ENCODE measurements at regions not wholly inside any gene's neighbourhood (a gene's known extent, or its start where the extent isn't known, plus 50 kb on each side); places are given as distances from the start of the nearest gene placed in this dataset.

DNA sequence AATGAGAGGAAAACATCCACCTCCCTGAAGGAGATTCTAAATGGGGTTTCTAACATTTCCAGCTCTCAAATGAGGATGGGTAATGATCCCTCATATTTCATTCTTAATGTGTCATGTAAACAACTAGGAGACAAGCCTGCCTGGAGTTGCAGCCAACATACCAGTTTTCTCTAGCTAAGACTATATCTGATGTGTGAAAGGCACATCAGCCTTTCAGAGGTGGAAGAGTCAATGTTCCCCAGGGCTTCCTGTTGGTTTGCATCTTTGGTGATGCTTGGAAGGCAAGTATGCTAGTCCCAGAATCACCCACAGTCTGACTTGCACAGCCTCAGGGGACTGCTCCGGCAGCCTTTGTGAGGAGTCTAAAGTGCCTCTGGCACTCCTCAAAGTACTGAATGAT lies 921.2 kb downstream of the SQOR start:
- no peaks in the 10 kb centered on the region for H3K4me1 ChIP-seq (ENCODE audit: control insufficient read depth, insufficient read depth, low read length)
- no peak for DNase-seq (ENCODE audit: low read depth)
- no peak overlapping the region for H3K9ac ChIP-seq (ENCODE audit: low read length)

DNA sequence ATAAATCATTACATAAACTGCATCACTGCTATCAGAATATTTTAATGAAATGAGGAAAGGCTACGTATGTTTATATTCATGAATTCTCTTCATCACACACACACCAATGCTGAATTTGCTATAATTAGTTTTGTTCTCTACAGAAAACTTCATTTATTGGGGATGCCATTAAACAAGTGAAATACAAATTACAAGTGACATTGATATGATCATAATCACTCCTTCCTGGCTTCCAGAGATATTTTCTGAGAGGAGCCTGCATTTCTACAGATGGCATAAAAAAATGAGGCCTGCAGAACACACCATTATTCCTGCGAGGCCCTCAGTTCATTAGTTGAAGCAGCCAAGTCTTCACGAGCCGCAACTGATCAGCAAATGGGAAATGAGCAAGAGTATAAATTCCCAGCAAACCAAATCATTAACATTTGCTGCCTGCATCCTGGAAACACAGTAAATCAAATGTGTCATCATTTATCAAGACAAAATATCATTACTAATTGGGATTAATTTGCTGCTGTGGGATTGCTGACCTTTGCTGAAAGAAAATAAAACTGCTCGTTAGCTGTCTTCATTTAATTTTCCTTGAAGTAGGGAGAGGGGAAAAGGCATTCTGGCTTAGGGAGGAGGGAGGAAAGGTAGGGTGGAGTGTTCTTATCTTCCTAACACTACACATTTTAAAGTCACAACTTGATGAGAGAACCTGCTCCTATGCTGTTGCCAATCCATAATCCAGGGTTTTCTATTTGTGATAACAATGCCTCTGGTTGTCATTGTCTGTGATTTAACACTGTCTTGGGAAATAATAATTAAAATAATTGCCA lies 921.9 kb downstream of the SQOR start:
- no peak overlapping the region for H3K4me3 ChIP-seq (ENCODE audit: low read length)
- no peaks in the 10 kb centered on the region for H3K36me3 ChIP-seq (ENCODE audit: control insufficient read depth, insufficient read depth, low read length, severe bottlenecking)
- no peak for DNase-seq (ENCODE audit: low read depth)
- H3K9me3 ChIP-seq (ENCODE audit: control insufficient read depth, low read length): no peaks in the 10 kb centered on the region
- no peaks in the 10 kb centered on the region for H3K27me3 ChIP-seq (replicated peaks; ENCODE audit: control insufficient read depth, insufficient read depth, low read length)
- H3K4me1 ChIP-seq (ENCODE audit: control insufficient read depth, insufficient read depth, low read length): no peaks in the 10 kb centered on the region
- no peak overlapping the region for H3K9ac ChIP-seq (ENCODE audit: low read length)

More for the DNA sequence above, 921.2 kb downstream of the SQOR start:
- Histone ChIP-seq H3K27me3 (replicated peaks; ENCODE audit: control insufficient read depth, insufficient read depth, low read length) (no peaks in the 10 kb centered on the region), H3K4me3 (ENCODE audit: low read length) (no peak overlapping the region), H3K9me3 (ENCODE audit: control insufficient read depth, low read length) (no peaks in the 10 kb centered on the region), H3K36me3 (ENCODE audit: control insufficient read depth, insufficient read depth, low read length, severe bottlenecking) (no peaks in the 10 kb centered on the region)

DNA sequence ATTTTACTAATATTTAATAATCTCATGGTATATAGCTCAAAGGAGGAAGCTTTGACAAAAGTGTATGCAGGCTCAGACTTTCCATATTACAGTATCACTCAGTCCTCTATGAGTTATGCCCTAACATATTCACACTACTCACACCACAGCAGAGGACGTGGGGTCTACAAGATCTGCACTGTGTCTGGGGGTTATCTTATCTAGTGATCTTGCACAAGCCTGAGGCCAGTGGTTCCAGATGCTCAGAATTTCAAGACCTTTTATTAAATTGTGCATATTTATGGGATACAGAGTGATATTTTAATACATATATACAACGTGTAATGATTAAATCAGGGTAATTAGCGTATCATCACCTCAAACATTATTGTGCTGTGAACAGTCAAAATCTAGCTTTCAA lies 933.1 kb downstream of the SQOR start:
- Histone ChIP-seq H3K36me3 (ENCODE audit: control insufficient read depth, insufficient read depth, low read length, severe bottlenecking) (no peaks in the 10 kb centered on the region), H3K9ac (ENCODE audit: low read length) (no peak overlapping the region), H3K4me3 (ENCODE audit: low read length) (no peak overlapping the region), H3K4me1 (ENCODE audit: control insufficient read depth, insufficient read depth, low read length) (no peaks in the 10 kb centered on the region), H3K9me3 (ENCODE audit: control insufficient read depth, low read length) (no peaks in the 10 kb centered on the region), H3K27me3 (replicated peaks; ENCODE audit: control insufficient read depth, insufficient read depth, low read length) (no peaks in the 10 kb centered on the region)
- DNase-seq (ENCODE audit: low read depth): no peak

DNA sequence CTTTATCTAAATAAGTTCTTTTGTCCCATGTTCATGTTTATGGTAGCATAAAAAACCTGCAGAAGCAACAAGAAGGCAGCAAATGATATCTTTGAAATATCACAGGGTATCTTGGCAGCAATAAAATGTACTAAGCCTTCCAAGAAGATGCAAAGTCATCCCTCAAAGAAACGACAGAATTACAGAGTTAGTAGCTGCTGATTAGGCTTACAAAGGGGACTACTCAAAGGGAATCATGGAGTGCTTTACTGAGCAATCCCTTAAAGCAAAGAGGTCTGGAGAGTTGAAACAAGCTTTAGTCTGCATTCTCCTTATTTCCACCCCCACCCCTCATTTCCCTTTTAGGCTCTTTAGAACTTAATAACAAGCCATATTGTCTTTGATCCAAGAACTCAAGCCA lies 935.0 kb downstream of the SQOR start:
- Histone ChIP-seq H3K4me1 (ENCODE audit: control insufficient read depth, insufficient read depth, low read length) (no peaks in the 10 kb centered on the region), H3K36me3 (ENCODE audit: control insufficient read depth, insufficient read depth, low read length, severe bottlenecking) (no peaks in the 10 kb centered on the region), H3K9ac (ENCODE audit: low read length) (no peak overlapping the region), H3K27me3 (replicated peaks; ENCODE audit: control insufficient read depth, insufficient read depth, low read length) (no peaks in the 10 kb centered on the region), H3K9me3 (ENCODE audit: control insufficient read depth, low read length) (no peaks in the 10 kb centered on the region), H3K4me3 (ENCODE audit: low read length) (no peak overlapping the region)
- no peak for DNase-seq (ENCODE audit: low read depth)

DNA sequence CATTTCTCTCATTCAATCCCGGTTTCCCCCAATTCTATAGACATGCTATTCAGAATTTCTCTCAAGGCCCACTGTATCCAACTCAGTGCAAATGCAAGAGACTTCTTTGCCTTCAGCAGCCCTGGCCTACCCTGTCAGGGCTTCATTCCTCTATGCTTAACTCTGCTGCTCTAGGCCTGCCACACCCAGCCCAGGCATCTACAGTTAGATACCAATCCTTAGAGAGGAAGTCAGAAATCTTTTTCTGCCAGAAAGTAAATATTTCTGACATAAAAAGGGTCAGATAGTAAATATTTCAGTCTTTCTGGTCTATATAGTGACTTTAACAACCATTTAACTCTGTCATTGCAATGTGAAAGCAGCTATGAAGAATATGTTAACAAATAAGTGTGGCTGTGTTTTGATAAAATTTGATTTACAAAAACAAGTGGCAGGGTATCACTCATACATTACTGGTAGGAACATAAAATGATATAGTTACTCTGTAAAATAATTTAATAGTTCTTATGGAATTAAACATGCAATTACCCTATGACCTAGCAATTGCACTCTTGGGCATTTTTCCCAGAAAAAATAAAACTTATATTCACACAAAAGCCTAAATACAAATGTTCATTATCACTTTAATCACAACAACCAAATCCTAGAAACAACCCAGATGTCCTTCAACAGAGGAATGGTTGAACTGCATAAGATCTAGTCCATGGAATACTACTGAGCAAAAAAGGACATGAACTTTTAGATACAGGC lies 942.0 kb downstream of the SQOR start:
- Histone ChIP-seq H3K4me1 (ENCODE audit: control insufficient read depth, insufficient read depth, low read length) (no peaks in the 10 kb centered on the region), H3K9me3 (ENCODE audit: control insufficient read depth, low read length) (no peaks in the 10 kb centered on the region), H3K36me3 (ENCODE audit: control insufficient read depth, insufficient read depth, low read length, severe bottlenecking) (no peaks in the 10 kb centered on the region), H3K9ac (ENCODE audit: low read length) (no peak overlapping the region), H3K27me3 (replicated peaks; ENCODE audit: control insufficient read depth, insufficient read depth, low read length) (no peaks in the 10 kb centered on the region), H3K4me3 (ENCODE audit: low read length) (no peak overlapping the region)
- DNase-seq (ENCODE audit: low read depth): peak; percentile 37

DNA sequence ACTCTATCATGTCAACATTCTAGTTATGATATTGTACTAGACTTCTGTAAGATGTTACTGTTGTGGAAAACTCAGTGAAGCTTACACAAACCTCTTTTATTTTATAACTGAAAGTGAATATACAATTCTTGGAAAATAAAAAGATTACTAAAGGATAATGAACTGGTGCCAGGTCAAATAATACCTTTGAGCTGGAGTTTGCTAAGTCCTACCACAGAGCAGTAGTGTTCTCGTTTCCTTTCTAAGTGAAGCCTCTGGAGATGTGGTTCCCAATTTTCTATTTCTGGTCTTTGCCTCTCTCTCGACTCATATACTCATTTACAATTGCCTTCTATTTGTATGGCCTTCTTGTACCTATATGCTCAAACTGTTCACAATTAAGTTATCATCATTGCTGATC lies 942.9 kb downstream of the SQOR start:
- Histone ChIP-seq H3K27me3 (replicated peaks; ENCODE audit: control insufficient read depth, insufficient read depth, low read length) (no peaks in the 10 kb centered on the region), H3K9ac (ENCODE audit: low read length) (no peak overlapping the region), H3K9me3 (ENCODE audit: control insufficient read depth, low read length) (no peaks in the 10 kb centered on the region), H3K4me1 (ENCODE audit: control insufficient read depth, insufficient read depth, low read length) (no peaks in the 10 kb centered on the region), H3K4me3 (ENCODE audit: low read length) (no peak overlapping the region), H3K36me3 (ENCODE audit: control insufficient read depth, insufficient read depth, low read length, severe bottlenecking) (no peaks in the 10 kb centered on the region)
- no peak for DNase-seq (ENCODE audit: low read depth)

DNA sequence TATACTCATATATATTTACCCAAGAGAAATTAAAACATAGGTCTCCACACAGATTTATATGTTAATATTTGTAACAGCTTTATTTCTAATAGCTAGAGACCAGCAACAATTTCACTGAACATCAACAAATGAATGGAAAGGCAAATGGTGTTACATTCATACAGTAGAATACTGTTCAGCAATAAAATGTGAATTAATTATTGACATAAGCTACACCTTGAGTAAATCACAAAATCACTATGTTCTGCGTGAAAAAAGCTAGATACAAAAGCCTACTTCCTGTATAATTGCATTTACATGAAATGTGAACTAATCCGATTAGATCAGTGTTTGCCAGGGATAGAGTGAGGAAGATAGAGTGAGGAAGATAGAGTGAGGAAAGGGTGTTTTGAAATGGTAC lies 945.7 kb downstream of the SQOR start:
- no peaks in the 10 kb centered on the region for H3K4me1 ChIP-seq (ENCODE audit: control insufficient read depth, insufficient read depth, low read length)
- H3K36me3 ChIP-seq (ENCODE audit: control insufficient read depth, insufficient read depth, low read length, severe bottlenecking): no peaks in the 10 kb centered on the region
- no peak for DNase-seq (ENCODE audit: low read depth)
- H3K9ac ChIP-seq (ENCODE audit: low read length): no peak overlapping the region
- H3K4me3 ChIP-seq (ENCODE audit: low read length): no peak overlapping the region
- H3K9me3 ChIP-seq (ENCODE audit: control insufficient read depth, low read length): no peaks in the 10 kb centered on the region
- H3K27me3 ChIP-seq (replicated peaks; ENCODE audit: control insufficient read depth, insufficient read depth, low read length): no peaks in the 10 kb centered on the region

DNA sequence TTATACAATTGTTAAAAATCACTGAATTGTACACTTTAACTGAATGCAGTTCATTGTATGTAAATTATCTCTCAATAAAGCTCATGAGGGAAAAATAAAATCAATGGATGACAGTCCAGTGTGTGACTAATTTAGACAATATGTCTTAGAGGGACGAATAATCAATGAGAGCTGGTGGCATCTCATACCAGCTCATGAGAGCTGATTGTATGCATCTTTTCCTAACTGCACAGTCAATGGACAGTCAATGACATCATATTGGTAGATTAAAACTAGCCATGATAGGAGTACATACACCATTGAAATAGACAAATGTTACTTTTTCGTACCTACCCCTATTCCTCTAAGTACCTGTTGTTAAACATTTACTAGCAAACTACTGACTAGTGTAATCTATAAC lies 946.1 kb downstream of the SQOR start:
- H3K4me3 ChIP-seq (ENCODE audit: low read length): no peak overlapping the region
- no peaks in the 10 kb centered on the region for H3K9me3 ChIP-seq (ENCODE audit: control insufficient read depth, low read length)
- no peaks in the 10 kb centered on the region for H3K36me3 ChIP-seq (ENCODE audit: control insufficient read depth, insufficient read depth, low read length, severe bottlenecking)
- no peak overlapping the region for H3K9ac ChIP-seq (ENCODE audit: low read length)
- no peaks in the 10 kb centered on the region for H3K27me3 ChIP-seq (replicated peaks; ENCODE audit: control insufficient read depth, insufficient read depth, low read length)
- DNase-seq (ENCODE audit: low read depth): no peak
- no peaks in the 10 kb centered on the region for H3K4me1 ChIP-seq (ENCODE audit: control insufficient read depth, insufficient read depth, low read length)

DNA sequence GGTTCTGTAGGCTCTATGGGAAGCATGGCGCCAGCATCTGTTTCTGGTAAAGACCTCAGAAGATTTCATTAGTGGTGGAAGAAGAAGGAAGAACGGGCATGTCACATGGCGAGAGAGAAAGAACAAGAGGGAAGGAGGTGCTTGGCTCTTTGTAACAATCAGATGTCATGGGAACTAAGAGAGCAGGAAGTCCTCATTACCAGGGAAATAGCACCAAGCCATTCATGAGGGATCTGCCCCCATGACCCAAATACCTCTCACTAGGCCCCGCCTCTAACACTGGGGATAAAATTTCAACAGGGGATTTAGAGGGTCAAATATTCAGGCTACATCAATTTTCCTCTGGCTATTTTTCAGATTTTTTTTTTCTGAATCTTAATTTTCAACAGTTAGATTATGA lies 954.3 kb downstream of the SQOR start:
- Histone ChIP-seq H3K4me1 (ENCODE audit: control insufficient read depth, insufficient read depth, low read length) (no peaks in the 10 kb centered on the region), H3K27me3 (replicated peaks; ENCODE audit: control insufficient read depth, insufficient read depth, low read length) (no peaks in the 10 kb centered on the region), H3K4me3 (ENCODE audit: low read length) (no peak overlapping the region), H3K9me3 (ENCODE audit: control insufficient read depth, low read length) (no peaks in the 10 kb centered on the region), H3K36me3 (ENCODE audit: control insufficient read depth, insufficient read depth, low read length, severe bottlenecking) (no peaks in the 10 kb centered on the region), H3K9ac (ENCODE audit: low read length) (no peak overlapping the region)
- DNase-seq (ENCODE audit: low read depth): no peak

DNA sequence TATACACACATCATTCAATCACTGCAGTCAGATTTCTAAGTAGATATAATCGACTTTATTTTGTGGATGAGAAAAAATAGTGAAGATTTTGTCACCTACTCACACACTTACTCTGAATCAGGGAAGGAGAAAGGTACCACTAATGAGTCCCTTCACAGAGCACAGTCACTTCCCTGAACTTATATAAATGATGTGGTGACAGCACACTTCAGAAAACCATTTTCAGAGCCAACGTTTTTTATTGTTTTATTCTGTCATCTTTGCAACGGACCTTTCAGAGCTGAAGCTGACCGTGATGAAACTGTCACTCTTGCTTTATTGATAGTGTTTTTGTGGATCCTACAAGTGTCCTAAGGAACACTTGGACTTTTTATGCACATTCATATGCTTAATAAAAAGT lies 956.6 kb downstream of the SQOR start:
- H3K9ac ChIP-seq (ENCODE audit: low read length): no peak overlapping the region
- H3K36me3 ChIP-seq (ENCODE audit: control insufficient read depth, insufficient read depth, low read length, severe bottlenecking): no peaks in the 10 kb centered on the region
- no peaks in the 10 kb centered on the region for H3K4me1 ChIP-seq (ENCODE audit: control insufficient read depth, insufficient read depth, low read length)
- DNase-seq (ENCODE audit: low read depth): no peak
- no peaks in the 10 kb centered on the region for H3K9me3 ChIP-seq (ENCODE audit: control insufficient read depth, low read length)
- H3K4me3 ChIP-seq (ENCODE audit: low read length): no peak overlapping the region
- H3K27me3 ChIP-seq (replicated peaks; ENCODE audit: control insufficient read depth, insufficient read depth, low read length): no peaks in the 10 kb centered on the region

DNA sequence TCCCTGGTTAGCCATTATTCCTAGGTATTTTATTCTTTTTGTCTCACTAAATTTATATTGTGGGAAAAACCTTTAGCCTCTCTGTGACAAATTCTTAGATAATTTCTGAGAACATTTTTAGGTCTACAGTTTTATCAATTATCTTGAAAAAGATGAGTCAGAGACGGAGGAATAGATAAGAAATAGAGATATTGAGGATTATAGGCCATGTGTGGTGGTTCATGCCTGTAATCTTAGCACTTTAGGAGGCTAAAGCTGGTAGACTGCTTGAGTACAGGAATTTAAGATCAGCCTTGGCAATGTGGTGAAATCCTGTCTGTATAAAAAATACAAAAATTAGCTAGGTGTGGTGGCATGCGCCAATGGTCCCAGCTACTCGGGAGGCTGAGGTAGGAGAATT lies 960.2 kb downstream of the SQOR start:
- Histone ChIP-seq H3K27me3 (replicated peaks; ENCODE audit: control insufficient read depth, insufficient read depth, low read length) (no peaks in the 10 kb centered on the region), H3K4me1 (ENCODE audit: control insufficient read depth, insufficient read depth, low read length) (no peaks in the 10 kb centered on the region), H3K9ac (ENCODE audit: low read length) (no peak overlapping the region), H3K4me3 (ENCODE audit: low read length) (no peak overlapping the region), H3K36me3 (ENCODE audit: control insufficient read depth, insufficient read depth, low read length, severe bottlenecking) (no peaks in the 10 kb centered on the region), H3K9me3 (ENCODE audit: control insufficient read depth, low read length) (no peaks in the 10 kb centered on the region)
- no peak for DNase-seq (ENCODE audit: low read depth)

Measured in adipocyte (in vitro differentiated cells).